SK-N-MC (cell line): ENCODE measurements at regions not wholly inside any gene's neighbourhood (a gene's known extent, or its start where the extent isn't known, plus 50 kb on each side); places are given as distances from the start of the nearest gene placed in this dataset.

ENCODE experiments used
- EZH2 ChIP-seq: fragments of 200-600 bp; sonication (generic); IDR thresholded peaks from one replicate; pipeline ENCODE4 v1.6.1; 2017; ENCODE audit warnings: antibody characterized with exemption
- POLR2AphosphoS5 ChIP-seq: IDR thresholded peaks from 2 replicates; pipeline ENCODE4 v1.6.1; 2012; ENCODE audit warnings: mild to moderate bottlenecking, low read depth, low read length, borderline replicate concordance

GRCh38 chr7:124101173-124101768, 68.4 kb upstream of the TMEM229A start:
- TF ChIP-seq POLR2AphosphoS5: no peak
- no peak for TF ChIP-seq EZH2
